HFF-Myc (cell line): ENCODE measurements at regions not wholly inside any gene's neighbourhood (a gene's known extent, or its start where the extent isn't known, plus 50 kb on each side); places are given as distances from the start of the nearest gene placed in this dataset.

ENCODE experiments used
- DNase-seq: peaks from one replicate; pipeline ENCODE4 v3.0.0-alpha.2; 2011; ENCODE audit warnings: low read depth; ENCODE audit errors: extremely low read depth
- H3K4me3 ChIP-seq: replicated peaks from 2 replicates; pipeline ENCODE4 v1.5.1; 2011; ENCODE audit warnings: low read depth, mild to moderate bottlenecking, control low read depth, low read length
- CTCF ChIP-seq: IDR thresholded peaks from 2 replicates; pipeline ENCODE4 v1.5.1; 2012; ENCODE audit warnings: mild to moderate bottlenecking, low read depth, low read length, control low read depth; ENCODE audit errors: missing control alignments

DNA sequence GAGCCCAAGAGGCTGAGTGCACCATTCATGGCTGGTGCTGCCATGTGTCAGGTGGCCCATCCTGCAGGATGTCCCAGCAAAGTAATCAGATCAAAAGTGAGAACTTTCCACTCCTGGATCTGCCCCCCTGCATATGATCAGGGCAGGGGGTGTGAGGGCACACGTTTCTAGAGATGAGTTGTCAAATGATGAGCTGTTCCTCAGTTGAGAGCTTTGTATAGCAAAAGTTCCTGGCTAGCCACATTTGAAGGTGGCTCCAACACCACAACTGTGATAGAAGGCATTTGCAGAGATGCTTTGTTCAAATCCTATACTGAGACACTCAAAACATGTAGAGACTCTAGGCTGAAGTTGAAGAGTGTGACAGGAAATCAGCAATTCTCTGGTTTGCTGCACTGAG, 501.8 kb downstream of the BCOR start:
- no peak overlapping the region for H3K4me3 ChIP-seq
- no peak for TF ChIP-seq CTCF
- DNase-seq, result no peak

DNA sequence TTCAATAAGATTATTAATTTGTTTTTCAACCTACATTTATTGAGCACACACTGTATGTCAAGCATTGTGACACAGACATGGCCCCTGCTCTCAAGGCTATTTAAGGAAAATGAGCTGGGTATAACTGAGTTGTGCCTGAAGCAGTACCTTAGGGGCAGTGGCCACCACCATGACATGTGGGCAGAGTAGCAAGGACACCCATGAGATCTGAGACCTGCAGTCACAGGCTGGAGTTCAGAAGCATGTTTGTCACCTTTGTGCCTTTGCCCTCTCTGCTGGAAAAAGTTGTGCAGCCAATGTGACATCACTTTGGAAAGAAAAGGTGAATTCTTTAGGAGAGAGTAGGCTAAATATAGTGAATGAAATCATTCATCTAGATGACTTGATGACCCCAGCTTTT, 501.3 kb downstream of the BCOR start:
- no peak for DNase-seq
- no peak overlapping the region for H3K4me3 ChIP-seq
- TF ChIP-seq CTCF, result no peak

DNA sequence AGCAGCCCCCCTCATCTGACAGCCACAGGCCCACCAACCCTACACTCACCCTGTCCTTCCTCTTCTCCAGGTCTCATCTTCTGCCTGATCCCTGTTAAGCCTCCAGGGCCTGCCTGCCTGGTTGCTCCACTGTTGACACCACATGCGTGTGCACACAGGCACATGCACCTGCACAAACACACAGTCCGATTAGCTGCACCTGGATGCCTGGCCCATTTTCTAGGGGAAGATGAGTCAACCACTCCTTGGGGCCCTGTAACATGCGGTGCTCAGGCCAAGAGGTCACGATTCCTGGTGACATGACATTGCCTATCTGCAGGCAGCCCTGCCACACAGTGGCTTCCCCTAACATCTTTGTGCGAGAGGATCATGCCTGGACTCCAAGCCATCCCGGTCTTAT, 498.4 kb downstream of the BCOR start:
- TF ChIP-seq CTCF, result no peak
- H3K4me3 ChIP-seq, result no peak overlapping the region
- no peak for DNase-seq

GRCh38 chrX:39600222-39600621, 497.5 kb downstream of the BCOR start:
- DNase-seq, result no peak
- TF ChIP-seq CTCF, result no peak
- H3K4me3 ChIP-seq, result no peak overlapping the region

GRCh38 chrX:39601231-39602177, 496.3 kb downstream of the BCOR start:
- H3K4me3 ChIP-seq, result no peak overlapping the region
- no peak for TF ChIP-seq CTCF
- no peak for DNase-seq

DNA sequence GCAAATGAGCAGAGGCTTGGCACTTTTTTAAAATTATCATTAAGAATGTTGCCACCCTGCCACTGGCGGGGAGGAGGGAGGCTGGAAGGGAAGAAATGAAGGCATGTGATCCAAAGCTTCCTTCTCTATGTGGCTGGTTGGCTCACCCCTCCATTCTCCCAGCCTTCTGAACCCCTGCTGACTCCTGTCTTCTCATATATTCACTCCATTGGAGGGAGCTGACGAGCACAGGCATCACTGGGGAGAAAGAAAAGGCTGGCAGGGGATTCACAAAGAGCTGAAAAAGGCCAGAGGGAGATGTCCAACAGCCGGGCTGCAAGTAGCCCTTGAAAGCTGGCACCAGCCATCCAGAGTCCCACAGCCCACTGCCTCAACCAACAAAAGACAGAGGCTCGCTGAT, 495.6 kb downstream of the BCOR start:
- DNase-seq, result no peak
- no peak for TF ChIP-seq CTCF
- H3K4me3 ChIP-seq, result no peak overlapping the region

GRCh38 chrX:39603230-39603629, 494.5 kb downstream of the BCOR start:
- no peak for DNase-seq
- no peak overlapping the region for H3K4me3 ChIP-seq
- no peak for TF ChIP-seq CTCF
